K562 (cell line): ENCODE measurements at regions not wholly inside any gene's neighbourhood (a gene's known extent, or its start where the extent isn't known, plus 50 kb on each side); places are given as distances from the start of the nearest gene placed in this dataset.

Experiments
- ARID1B ChIP-seq: fragments of 450-650 bp; IDR thresholded peaks from 2 replicates; pipeline ENCODE4 v1.6.1; 2016; ENCODE audit warnings: antibody characterized with exemption, mild to moderate bottlenecking, inconsistent platforms
- ARID2 ChIP-seq: fragments of 450-650 bp; IDR thresholded peaks from 2 replicates; pipeline ENCODE4 v1.6.1; 2017; ENCODE audit warnings: antibody characterized with exemption, mild to moderate bottlenecking
- DACH1 ChIP-seq: fragments of 450-650 bp; IDR thresholded peaks from 2 replicates; pipeline ENCODE4 v1.6.1; 2018; ENCODE audit not compliant: partially characterized antibody
- EHMT2 ChIP-seq: fragments of 450-650 bp; IDR thresholded peaks from 2 replicates; pipeline ENCODE4 v1.6.1; 2018; ENCODE audit warnings: antibody characterized with exemption
- GABPB2 ChIP-seq: fragments of 250-450 bp; sonication (Bioruptor Pico); conservative IDR thresholded peaks from 2 replicates; pipeline ENCODE4 v1.5.1; 2021; ENCODE audit warnings: mild to moderate bottlenecking
- KAT2B ChIP-seq: IDR thresholded peaks from one replicate; pipeline ENCODE4 v1.6.1; 2012; ENCODE audit warnings: low read depth, mild to moderate bottlenecking, control low read depth, inconsistent platforms, low read length, moderate library complexity
- MTF1 ChIP-seq: fragments of 250-450 bp; sonication (Bioruptor Pico); IDR thresholded peaks from 2 replicates; pipeline ENCODE4 v1.9.0; 2021; ENCODE audit warnings: moderate library complexity, mild to moderate bottlenecking, inconsistent platforms, borderline replicate concordance
- RBM39 ChIP-seq: fragments of 200-400 bp; formaldehyde crosslinking; optimal IDR thresholded peaks from 2 replicates; pipeline ENCODE3; 2018; ENCODE audit warnings: low read depth, low read length
- RCOR1 ChIP-seq, 2 experiments: IDR thresholded peaks; 2 replicates each; pipeline ENCODE4 v1.6.1; 2012; ENCODE audit warnings: low read depth in 2 of 2, low read length in 2 of 2, borderline replicate concordance in 1 of 2, improper control_type of control experiment in 1 of 2
- SMAD2 ChIP-seq: fragments of 150-350 bp; IDR thresholded peaks from 2 replicates; pipeline ENCODE4 v1.6.1; 2014; ENCODE audit warnings: low read depth, mild to moderate bottlenecking, low read length
- SPI1 ChIP-seq: IDR thresholded peaks from 2 replicates; pipeline ENCODE4 v1.6.1; 2011; ENCODE audit warnings: low read depth, low read length, control low read depth, borderline replicate concordance
- TCF3 ChIP-seq: sonication (generic); formaldehyde crosslinking; IDR thresholded peaks from 2 replicates; pipeline ENCODE4 v1.4.0; 2020; ENCODE audit warnings: mild to moderate bottlenecking, missing genetic modification reagents
- TSC22D4 ChIP-seq: fragments of 450-650 bp; IDR thresholded peaks from 2 replicates; pipeline ENCODE4 v1.6.1; 2016; ENCODE audit warnings: missing genetic modification characterization, missing biosample characterization, control low read depth
- XRCC3 ChIP-seq: fragments of 450-650 bp; IDR thresholded peaks from 2 replicates; pipeline ENCODE4 v1.6.1; 2017; ENCODE audit warnings: mild to moderate bottlenecking, moderate library complexity
- ZBTB7A ChIP-seq: IDR thresholded peaks from 2 replicates; pipeline ENCODE4 v1.6.1; 2011; ENCODE audit warnings: low read depth, mild to moderate bottlenecking, low read length, moderate library complexity, borderline replicate concordance; ENCODE audit not compliant: control insufficient read depth
- ZFP1 ChIP-seq: fragments of 450-650 bp; formaldehyde crosslinking; IDR thresholded peaks from 2 replicates; pipeline ENCODE4 v1.4.0; 2020; ENCODE audit warnings: mild to moderate bottlenecking, mixed read lengths
- ZNF431 ChIP-seq: sonication (generic); formaldehyde crosslinking; IDR thresholded peaks from 2 replicates; pipeline ENCODE4 v1.8.0; 2022; ENCODE audit warnings: mild to moderate bottlenecking, missing genetic modification reagents
- ZNF77 ChIP-seq: fragments of 250-450 bp; sonication (Bioruptor Pico); IDR thresholded peaks from 2 replicates; pipeline ENCODE4 v1.5.0; 2020
- TF ChIP-seq, protein P1 (sequence below), 2 experiments: fragments of 450-650 bp; IDR thresholded peaks; 2 replicates each; pipeline ENCODE4 v1.6.1; 2018; ENCODE audit warnings: mild to moderate bottlenecking in 2 of 2, low read depth in 1 of 2; ENCODE audit not compliant: partially characterized antibody in 2 of 2
- TF ChIP-seq, protein P2 (sequence below): sonication (generic); IDR thresholded peaks from 2 replicates; pipeline ENCODE4 v1.6.1; 2016
- TF ChIP-seq, protein P3 (sequence below): fragments of 450-650 bp; IDR thresholded peaks from 2 replicates; pipeline ENCODE4 v1.6.1; 2016
- TF ChIP-seq, protein P4 (sequence below): sonication (generic); formaldehyde crosslinking; IDR thresholded peaks from 2 replicates; pipeline ENCODE4 v1.8.1; 2023; ENCODE audit warnings: mild to moderate bottlenecking, missing genetic modification reagents

DNA sequence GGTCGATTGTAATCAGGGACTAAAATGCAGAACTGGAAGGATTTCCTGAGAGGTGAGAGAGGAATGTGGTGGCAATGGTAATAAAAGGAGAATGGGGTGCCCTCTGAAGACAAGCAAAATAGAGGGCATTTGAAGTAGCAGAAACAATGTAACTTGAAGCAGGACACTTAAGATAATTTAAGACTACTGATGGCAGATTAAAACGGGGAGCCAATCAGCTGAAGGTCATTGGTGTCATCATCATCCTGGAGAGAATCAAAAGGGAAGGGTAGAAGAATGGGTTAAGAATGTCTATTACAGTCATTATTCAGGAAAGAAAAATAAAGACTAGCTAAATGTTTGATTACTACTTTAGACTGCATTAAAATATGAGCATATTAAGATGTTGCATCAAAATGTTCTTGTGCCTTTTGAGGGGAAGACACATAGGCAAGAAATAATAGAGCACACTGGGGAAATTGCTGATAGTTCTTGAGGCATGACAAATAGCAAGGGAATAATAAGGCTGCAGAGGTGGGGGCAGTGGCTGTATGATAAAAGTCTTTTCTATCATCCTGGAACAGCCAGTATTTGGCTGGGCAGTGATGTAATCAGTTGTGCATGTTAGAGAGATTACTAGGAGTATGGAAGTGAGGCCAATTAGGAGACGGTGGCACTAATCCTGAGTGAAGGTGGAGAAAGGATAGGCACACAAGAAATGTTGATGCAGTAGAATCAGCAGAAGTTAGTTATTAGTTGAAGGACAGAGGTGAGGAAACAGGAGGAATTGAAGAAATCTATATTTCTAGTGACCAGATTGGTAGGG is 60.2 kb downstream of the CCDC71L start (continued):
- TF ChIP-seq ZNF431 (CRISPR knock-in tag) (no peak), SMAD2 (no peak), MTF1 (CRISPR knock-in tag) (no peak), ARID2 (no peak), RCOR1 (IDR thresholded peaks at IDR 0.05; ENCODE audit: borderline replicate concordance in 1 of 2, low read depth in 2 of 2, low read length in 2 of 2) (peak in 1 of 2 experiments; percentile 75; a peak in 1 of 4 replicates), ZNF77 (CRISPR knock-in tag) (no peak), ARID1B (peak; percentile 92), GABPB2 (CRISPR knock-in tag) (no peak), XRCC3 (no peak), ZBTB7A (no peak), KAT2B (no peak), RBM39 (no peak), TSC22D4 (tag) (no peak), EHMT2 (peak; percentile 76), SPI1 (peak; percentile 47; the same call in 1 of the 2 replicates), TCF3 (CRISPR knock-in tag) (peak; percentile 81), ZFP1 (CRISPR knock-in tag) (no peak), DACH1 (no peak)
- TF ChIP-seq, protein P1, sequence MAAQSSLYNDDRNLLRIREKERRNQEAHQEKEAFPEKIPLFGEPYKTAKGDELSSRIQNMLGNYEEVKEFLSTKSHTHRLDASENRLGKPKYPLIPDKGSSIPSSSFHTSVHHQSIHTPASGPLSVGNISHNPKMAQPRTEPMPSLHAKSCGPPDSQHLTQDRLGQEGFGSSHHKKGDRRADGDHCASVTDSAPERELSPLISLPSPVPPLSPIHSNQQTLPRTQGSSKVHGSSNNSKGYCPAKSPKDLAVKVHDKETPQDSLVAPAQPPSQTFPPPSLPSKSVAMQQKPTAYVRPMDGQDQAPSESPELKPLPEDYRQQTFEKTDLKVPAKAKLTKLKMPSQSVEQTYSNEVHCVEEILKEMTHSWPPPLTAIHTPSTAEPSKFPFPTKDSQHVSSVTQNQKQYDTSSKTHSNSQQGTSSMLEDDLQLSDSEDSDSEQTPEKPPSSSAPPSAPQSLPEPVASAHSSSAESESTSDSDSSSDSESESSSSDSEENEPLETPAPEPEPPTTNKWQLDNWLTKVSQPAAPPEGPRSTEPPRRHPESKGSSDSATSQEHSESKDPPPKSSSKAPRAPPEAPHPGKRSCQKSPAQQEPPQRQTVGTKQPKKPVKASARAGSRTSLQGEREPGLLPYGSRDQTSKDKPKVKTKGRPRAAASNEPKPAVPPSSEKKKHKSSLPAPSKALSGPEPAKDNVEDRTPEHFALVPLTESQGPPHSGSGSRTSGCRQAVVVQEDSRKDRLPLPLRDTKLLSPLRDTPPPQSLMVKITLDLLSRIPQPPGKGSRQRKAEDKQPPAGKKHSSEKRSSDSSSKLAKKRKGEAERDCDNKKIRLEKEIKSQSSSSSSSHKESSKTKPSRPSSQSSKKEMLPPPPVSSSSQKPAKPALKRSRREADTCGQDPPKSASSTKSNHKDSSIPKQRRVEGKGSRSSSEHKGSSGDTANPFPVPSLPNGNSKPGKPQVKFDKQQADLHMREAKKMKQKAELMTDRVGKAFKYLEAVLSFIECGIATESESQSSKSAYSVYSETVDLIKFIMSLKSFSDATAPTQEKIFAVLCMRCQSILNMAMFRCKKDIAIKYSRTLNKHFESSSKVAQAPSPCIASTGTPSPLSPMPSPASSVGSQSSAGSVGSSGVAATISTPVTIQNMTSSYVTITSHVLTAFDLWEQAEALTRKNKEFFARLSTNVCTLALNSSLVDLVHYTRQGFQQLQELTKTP (IDR thresholded peaks at IDR 0.05; ENCODE audit: low read depth in 1 of 2, partially characterized antibody in 2 of 2): peak in 1 of 2 experiments; percentile 15
- TF ChIP-seq, protein P2, sequence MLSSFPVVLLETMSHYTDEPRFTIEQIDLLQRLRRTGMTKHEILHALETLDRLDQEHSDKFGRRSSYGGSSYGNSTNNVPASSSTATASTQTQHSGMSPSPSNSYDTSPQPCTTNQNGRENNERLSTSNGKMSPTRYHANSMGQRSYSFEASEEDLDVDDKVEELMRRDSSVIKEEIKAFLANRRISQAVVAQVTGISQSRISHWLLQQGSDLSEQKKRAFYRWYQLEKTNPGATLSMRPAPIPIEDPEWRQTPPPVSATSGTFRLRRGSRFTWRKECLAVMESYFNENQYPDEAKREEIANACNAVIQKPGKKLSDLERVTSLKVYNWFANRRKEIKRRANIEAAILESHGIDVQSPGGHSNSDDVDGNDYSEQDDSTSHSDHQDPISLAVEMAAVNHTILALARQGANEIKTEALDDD: peak; percentile 75; the same call in 1 of the 2 replicates
- TF ChIP-seq, protein P3, sequence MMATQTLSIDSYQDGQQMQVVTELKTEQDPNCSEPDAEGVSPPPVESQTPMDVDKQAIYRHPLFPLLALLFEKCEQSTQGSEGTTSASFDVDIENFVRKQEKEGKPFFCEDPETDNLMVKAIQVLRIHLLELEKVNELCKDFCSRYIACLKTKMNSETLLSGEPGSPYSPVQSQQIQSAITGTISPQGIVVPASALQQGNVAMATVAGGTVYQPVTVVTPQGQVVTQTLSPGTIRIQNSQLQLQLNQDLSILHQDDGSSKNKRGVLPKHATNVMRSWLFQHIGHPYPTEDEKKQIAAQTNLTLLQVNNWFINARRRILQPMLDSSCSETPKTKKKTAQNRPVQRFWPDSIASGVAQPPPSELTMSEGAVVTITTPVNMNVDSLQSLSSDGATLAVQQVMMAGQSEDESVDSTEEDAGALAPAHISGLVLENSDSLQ: peak; percentile 15; the same call in 1 of the 2 replicates
- TF ChIP-seq, protein P4, sequence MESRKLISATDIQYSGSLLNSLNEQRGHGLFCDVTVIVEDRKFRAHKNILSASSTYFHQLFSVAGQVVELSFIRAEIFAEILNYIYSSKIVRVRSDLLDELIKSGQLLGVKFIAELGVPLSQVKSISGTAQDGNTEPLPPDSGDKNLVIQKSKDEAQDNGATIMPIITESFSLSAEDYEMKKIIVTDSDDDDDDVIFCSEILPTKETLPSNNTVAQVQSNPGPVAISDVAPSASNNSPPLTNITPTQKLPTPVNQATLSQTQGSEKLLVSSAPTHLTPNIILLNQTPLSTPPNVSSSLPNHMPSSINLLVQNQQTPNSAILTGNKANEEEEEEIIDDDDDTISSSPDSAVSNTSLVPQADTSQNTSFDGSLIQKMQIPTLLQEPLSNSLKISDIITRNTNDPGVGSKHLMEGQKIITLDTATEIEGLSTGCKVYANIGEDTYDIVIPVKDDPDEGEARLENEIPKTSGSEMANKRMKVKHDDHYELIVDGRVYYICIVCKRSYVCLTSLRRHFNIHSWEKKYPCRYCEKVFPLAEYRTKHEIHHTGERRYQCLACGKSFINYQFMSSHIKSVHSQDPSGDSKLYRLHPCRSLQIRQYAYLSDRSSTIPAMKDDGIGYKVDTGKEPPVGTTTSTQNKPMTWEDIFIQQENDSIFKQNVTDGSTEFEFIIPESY (CRISPR knock-in tag): no peak
